NCI-H774 (cell line): ENCODE measurements at regions not wholly inside any gene's neighbourhood (a gene's known extent, or its start where the extent isn't known, plus 50 kb on each side); places are given as distances from the start of the nearest gene placed in this dataset.

Experiments
- DNase-seq: peaks from one replicate; lab custom pipeline; 2025; lab: John Stamatoyannopoulos, UW

- DNase-seq: no peak
These were observed 336.4 kb upstream of the E2F7 start for GRCh38 chr12:77401770-77402081.

DNA sequence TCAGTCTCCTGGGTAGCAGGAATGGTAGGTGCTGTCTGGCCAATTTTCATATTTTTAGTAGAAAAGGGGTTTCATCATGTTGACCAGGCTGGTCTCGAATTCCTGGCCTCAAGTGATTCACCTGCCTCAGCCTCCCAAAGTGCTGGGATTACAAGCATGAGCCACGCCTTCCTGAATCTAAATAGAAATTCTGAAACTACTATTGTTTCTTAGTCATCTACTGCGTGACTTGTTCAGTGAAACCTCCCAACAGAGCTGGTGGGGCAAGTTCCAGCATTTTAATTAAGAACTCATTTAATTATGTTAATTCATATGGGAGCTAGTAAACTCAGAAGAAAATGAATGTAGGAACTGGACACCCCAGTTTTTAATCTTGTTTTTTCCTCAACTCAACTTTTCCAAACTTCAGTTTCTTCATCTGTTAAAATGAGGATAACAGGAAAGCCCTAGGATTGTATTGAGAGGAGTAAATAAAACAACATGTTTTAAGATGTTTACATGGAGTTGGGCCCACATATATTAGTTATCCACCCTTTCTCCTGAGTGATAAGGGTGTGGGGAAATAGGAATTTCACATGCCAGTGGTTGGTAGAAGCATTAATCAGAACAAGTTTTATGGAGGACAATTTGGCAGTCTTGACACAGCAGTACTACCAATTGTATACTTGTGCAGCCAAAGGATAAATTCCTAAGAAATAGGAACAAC is 335.8 kb upstream of the E2F7 start:
- DNase-seq: no peak

DNA sequence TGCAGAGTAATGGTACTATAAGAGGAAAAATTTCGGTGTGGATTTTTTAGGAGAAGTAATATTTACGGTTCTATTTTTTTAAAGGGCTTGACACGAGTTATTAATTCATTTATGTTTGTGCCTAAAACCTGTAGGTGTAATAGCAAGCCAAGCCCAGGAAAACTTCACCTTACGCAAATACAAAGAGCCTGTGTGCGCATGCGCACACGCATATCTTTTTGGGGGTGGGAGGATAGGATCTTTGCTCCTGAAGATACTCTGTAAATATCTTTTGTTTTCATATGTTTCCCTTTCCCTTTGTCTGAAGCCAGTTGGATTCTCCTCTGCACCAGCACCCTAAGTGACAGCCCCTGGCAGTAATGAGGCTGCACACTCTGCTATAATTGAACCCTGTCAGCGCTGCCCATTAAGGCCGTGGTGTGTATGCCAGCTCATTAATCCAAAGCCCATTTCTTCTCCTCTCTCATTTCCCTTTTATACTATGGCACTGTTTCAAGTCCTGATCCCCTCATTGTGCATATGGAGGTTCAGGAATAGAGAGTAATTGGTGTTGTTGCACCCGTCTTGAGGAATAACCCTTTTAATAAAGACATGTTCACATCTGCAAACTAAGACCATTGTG is 327.2 kb upstream of the E2F7 start:
- DNase-seq: peak; percentile 85

GRCh38 chr12:77388445-77389265 is 323.3 kb upstream of the E2F7 start:
- DNase-seq: no peak

DNA sequence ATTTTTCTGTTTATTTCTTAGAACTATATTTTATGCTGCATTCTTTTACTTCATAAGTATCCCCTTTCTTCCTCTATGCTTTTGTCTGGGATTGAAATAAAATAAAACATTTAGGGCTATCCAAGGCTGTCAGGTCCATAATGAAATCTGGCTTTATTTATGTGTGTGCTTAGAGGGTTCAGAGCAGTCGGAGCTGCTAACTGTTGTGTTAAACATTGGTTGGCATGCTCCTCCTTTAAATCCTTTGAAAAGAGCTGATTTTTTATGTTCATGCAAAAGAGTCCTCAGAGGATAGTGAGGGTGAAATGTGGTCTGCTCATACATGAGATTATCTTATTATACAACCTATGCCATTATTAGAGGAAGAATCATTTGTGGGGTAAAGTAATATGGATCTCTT is 322.3 kb upstream of the E2F7 start:
- DNase-seq: no peak

GRCh38 chr12:77387214-77387613 is 321.8 kb upstream of the E2F7 start:
- DNase-seq: no peak

GRCh38 chr12:77384941-77385340 is 319.6 kb upstream of the E2F7 start:
- no peak for DNase-seq

GRCh38 chr12:77382096-77382742 is 316.9 kb upstream of the E2F7 start:
- no peak for DNase-seq

- no peak for DNase-seq
These were observed 312.3 kb upstream of the E2F7 start for GRCh38 chr12:77377622-77378021.

- no peak for DNase-seq
These were observed 311.7 kb upstream of the E2F7 start for GRCh38 chr12:77377116-77377515.

GRCh38 chr12:77374673-77375072 is 309.3 kb upstream of the E2F7 start:
- no peak for DNase-seq

- DNase-seq: no peak
These were observed 307.1 kb upstream of the E2F7 start for GRCh38 chr12:77372494-77372893.

DNA sequence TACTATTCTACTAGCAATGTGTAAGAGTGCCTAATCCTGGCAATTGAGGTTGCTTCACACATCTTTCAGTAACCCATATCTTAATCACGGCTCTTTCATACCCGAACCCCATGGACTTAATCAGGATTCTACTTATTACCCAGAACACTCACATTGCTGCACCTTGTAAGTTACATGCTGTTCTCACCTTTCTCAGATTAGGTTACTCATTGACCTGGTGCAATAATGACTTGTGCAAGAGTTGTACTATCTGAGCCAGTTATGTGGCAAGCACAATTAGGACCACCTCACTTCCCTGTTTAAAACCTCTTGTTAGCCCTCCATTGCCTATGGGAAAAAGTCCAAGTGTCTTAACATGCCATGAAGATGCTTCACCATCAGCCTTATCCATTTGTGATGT is 306.7 kb upstream of the E2F7 start:
- no peak for DNase-seq

DNA sequence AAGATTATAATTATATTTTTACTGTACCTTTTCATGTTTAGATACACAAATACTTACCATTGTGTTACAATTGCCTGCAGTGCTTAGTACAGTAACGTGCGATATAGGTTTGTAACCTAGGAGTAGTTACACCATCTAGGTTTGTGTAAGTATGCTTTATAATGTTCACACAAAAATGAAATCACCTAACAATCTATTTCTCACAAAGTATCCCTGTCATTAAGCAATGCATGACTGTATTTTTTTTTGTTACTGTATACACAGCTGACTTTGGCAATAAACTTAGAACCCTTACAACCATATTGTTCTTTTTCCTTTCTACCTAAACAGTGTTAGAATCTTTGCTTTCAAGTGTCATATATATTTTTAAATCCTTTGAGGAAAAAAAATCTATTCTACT is 303.0 kb upstream of the E2F7 start:
- DNase-seq: no peak

- no peak for DNase-seq
These were observed 301.2 kb upstream of the E2F7 start for GRCh38 chr12:77366616-77367015.

DNA sequence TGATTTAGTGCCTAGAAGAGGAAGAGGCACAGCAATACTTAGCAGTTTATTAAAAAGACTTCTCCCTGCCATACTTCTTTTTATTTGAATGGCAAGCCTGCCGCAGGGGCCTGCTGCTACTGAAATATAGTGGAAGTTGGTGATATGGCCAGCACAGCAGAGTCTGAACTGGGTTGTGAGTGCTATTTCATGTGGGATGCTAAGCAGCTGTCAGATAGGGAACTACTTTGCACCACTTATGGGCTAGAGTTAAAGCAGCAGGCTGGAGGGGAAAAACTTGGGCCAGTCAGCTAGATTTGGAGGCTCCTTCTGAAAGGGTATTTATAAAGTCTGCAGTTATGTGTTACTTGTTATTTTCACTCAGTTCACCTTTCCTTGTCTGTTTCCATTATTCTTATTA is 299.0 kb upstream of the E2F7 start:
- no peak for DNase-seq

GRCh38 chr12:77362509-77363210 is 297.3 kb upstream of the E2F7 start:
- no peak for DNase-seq

- DNase-seq: no peak
These were observed 292.3 kb upstream of the E2F7 start for GRCh38 chr12:77357655-77358054.

GRCh38 chr12:77354766-77355362 is 289.5 kb upstream of the E2F7 start:
- no peak for DNase-seq

- DNase-seq: no peak
These were observed 287.6 kb upstream of the E2F7 start for GRCh38 chr12:77352946-77353345.

- no peak for DNase-seq
These were observed 286.5 kb upstream of the E2F7 start for GRCh38 chr12:77351860-77352259.
